PC-9 (cell line): ENCODE measurements at regions not wholly inside any gene's neighbourhood (a gene's known extent, or its start where the extent isn't known, plus 50 kb on each side); places are given as distances from the start of the nearest gene placed in this dataset.

Source experiments
- CTCF ChIP-seq: fragments of 200-600 bp; sonication (generic); conservative IDR thresholded peaks from 2 replicates; pipeline ENCODE4 v1.6.1; 2017; ENCODE audit warnings: mixed run types, antibody characterized with exemption, mild to moderate bottlenecking, moderate library complexity
- EZH2 ChIP-seq: fragments of 200-600 bp; sonication (generic); IDR thresholded peaks from 2 replicates; pipeline ENCODE4 v1.8.0; 2017; ENCODE audit warnings: antibody characterized with exemption, low read depth

- TF ChIP-seq CTCF (no peak), EZH2 (no peak)
Observed at GRCh38 chr5:87099968-87100367, 167.7 kb upstream of the RASA1 start.
